Sigmoid colon (tissue), 4 donors: ENCODE measurements at regions not wholly inside any gene's neighbourhood (a gene's known extent, or its start where the extent isn't known, plus 50 kb on each side); places are given as distances from the start of the nearest gene placed in this dataset.

Source experiments
- CTCF ChIP-seq, 4 experiments: fragments of 450-650 bp in 3 of 4; fragments of 200-600 bp in 1 of 4; IDR thresholded peaks; one replicate each; pipeline ENCODE4 v1.5.1; 2016 to 2019; ENCODE audit warnings: antibody characterized with exemption in 4 of 4, mild to moderate bottlenecking in 3 of 4, moderate library complexity in 2 of 4
- EP300 ChIP-seq, 4 donors: sonication (generic); formaldehyde crosslinking; IDR thresholded peaks; one replicate each; pipeline ENCODE4 v1.6.1; 2017; ENCODE audit warnings: antibody characterized with exemption in 4 of 4
- POLR2A ChIP-seq, 2 donors: fragments of 450-650 bp; IDR thresholded peaks; one replicate each; pipeline ENCODE4 v1.6.1; 2016; ENCODE audit warnings: antibody characterized with exemption in 2 of 2, mild to moderate bottlenecking in 2 of 2, moderate library complexity in 2 of 2
- POLR2AphosphoS5 ChIP-seq, 4 donors: sonication (generic); formaldehyde crosslinking; IDR thresholded peaks; one replicate each; pipeline ENCODE4 v1.6.1; 2017; ENCODE audit warnings: antibody characterized with exemption in 4 of 4

- TF ChIP-seq POLR2AphosphoS5 (IDR thresholded peaks at IDR 0.05) (no peak), CTCF (IDR thresholded peaks at IDR 0.05) (no peak), POLR2A (IDR thresholded peaks at IDR 0.05) (no peak), EP300 (IDR thresholded peaks at IDR 0.05) (no peak)
These were observed 91.3 kb downstream of the DUSP6 start for GRCh38 chr12:89260841-89261637.
